MM.1S (cell line): ENCODE measurements at regions not wholly inside any gene's neighbourhood (a gene's known extent, or its start where the extent isn't known, plus 50 kb on each side); places are given as distances from the start of the nearest gene placed in this dataset.

Experiments used
- DNase-seq: peaks from one replicate; pipeline ENCODE4 v3.0.0-alpha.2; 2015
- H2AFZ ChIP-seq: fragments of 300-600 bp; sonication (generic); 2 replicates; pipeline ENCODE4 v1.6.0; 2016; ENCODE audit warnings: antibody characterized with exemption, low read length
- H3F3A ChIP-seq: fragments of 300-600 bp; sonication (generic); 2 replicates; pipeline ENCODE4 v1.6.1; 2016; ENCODE audit warnings: mild to moderate bottlenecking, antibody characterized with exemption, low read length, moderate library complexity, mixed read lengths; ENCODE audit not compliant: insufficient read depth
- H3K27ac ChIP-seq: fragments of 300-600 bp; sonication (generic); 2 replicates; pipeline ENCODE4 v1.5.1; 2016; ENCODE audit warnings: mild to moderate bottlenecking, low read length
- H3K27me3 ChIP-seq: fragments of 300-600 bp; sonication (generic); replicated peaks from 2 replicates; pipeline ENCODE4 v1.6.0; 2016; ENCODE audit warnings: low read length; ENCODE audit not compliant: insufficient read depth
- H3K36me3 ChIP-seq: fragments of 300-600 bp; sonication (generic); replicated peaks from 2 replicates; pipeline ENCODE4 v1.6.1; 2016; ENCODE audit warnings: mild to moderate bottlenecking, low read length, mixed read lengths; ENCODE audit not compliant: insufficient read depth
- H3K4me1 ChIP-seq: fragments of 300-600 bp; sonication (generic); 2 replicates; pipeline ENCODE4 v1.6.1; 2016; ENCODE audit warnings: low read length, mixed read lengths
- H3K4me2 ChIP-seq: fragments of 300-600 bp; sonication (generic); 2 replicates; pipeline ENCODE4 v1.6.0; 2016; ENCODE audit warnings: low read depth, low read length
- H3K4me3 ChIP-seq: fragments of 300-600 bp; sonication (generic); 2 replicates; pipeline ENCODE4 v1.5.1; 2016; ENCODE audit warnings: low read length, mixed read lengths
- H3K79me2 ChIP-seq: fragments of 300-600 bp; sonication (generic); 2 replicates; pipeline ENCODE4 v1.6.1; 2016; ENCODE audit warnings: mixed run types, low read length, mixed read lengths
- H3K9ac ChIP-seq: fragments of 300-600 bp; sonication (generic); 2 replicates; pipeline ENCODE4 v1.6.1; 2016; ENCODE audit warnings: low read length, mixed read lengths
- H3K9me2 ChIP-seq: fragments of 300-600 bp; sonication (generic); replicated peaks from 2 replicates; pipeline ENCODE4 v1.6.1; 2016; ENCODE audit warnings: mild to moderate bottlenecking, low read length, mixed read lengths; ENCODE audit not compliant: insufficient read depth
- H3K9me3 ChIP-seq: fragments of 300-600 bp; sonication (generic); replicated peaks from 2 replicates; pipeline ENCODE4 v1.6.1; 2016; ENCODE audit warnings: mild to moderate bottlenecking, low read length, mixed read lengths; ENCODE audit not compliant: insufficient read depth
- H4K20me1 ChIP-seq: fragments of 300-600 bp; sonication (generic); 2 replicates; pipeline ENCODE4 v1.6.1; 2016; ENCODE audit warnings: mild to moderate bottlenecking, low read length, moderate library complexity, mixed read lengths; ENCODE audit not compliant: insufficient read depth
- CTCF ChIP-seq: fragments of 300-600 bp; sonication (generic); IDR thresholded peaks from 2 replicates; pipeline ENCODE4 v1.5.1; 2016; ENCODE audit warnings: antibody characterized with exemption, low read length, mixed read lengths
- EZH2 ChIP-seq: fragments of 300-600 bp; sonication (generic); optimal IDR thresholded peaks from 2 replicates; pipeline ENCODE3; 2017; ENCODE audit warnings: low read depth, mild to moderate bottlenecking, antibody characterized with exemption, low read length, mixed read lengths
- EZH2phosphoT487 ChIP-seq: fragments of 300-600 bp; sonication (generic); IDR thresholded peaks from 2 replicates; pipeline ENCODE4 v1.6.1; 2018; ENCODE audit warnings: antibody characterized with exemption, low read length

- TF ChIP-seq CTCF (no peak), EZH2 (no peak), EZH2phosphoT487 (no peak)
- Histone ChIP-seq H3K79me2 (no peaks in the 10 kb centered on the region), H3K36me3 (no peaks in the 10 kb centered on the region), H3F3A (no peaks in the 10 kb centered on the region), H3K4me2 (no peak overlapping the region), H3K9ac (no peak overlapping the region), H3K9me3 (no peaks in the 10 kb centered on the region), H3K27me3 (no peaks in the 10 kb centered on the region), H4K20me1 (no peaks in the 10 kb centered on the region), H3K9me2 (no peaks in the 10 kb centered on the region), H3K27ac (no peak overlapping the region), H3K4me3 (no peak overlapping the region), H3K4me1 (no peaks in the 10 kb centered on the region), H2AFZ (no peak overlapping the region)
- DNase-seq = no peak
Observed at GRCh38 chr2:145040433-145040832, 520.5 kb upstream of the ZEB2 start.

GRCh38 chr2:145038041-145038525 is 518.2 kb upstream of the ZEB2 start:
- H3K9me3 ChIP-seq = no peaks in the 10 kb centered on the region
- DNase-seq = no peak
- no peaks in the 10 kb centered on the region for H3K27me3 ChIP-seq
- H3K9ac ChIP-seq = no peak overlapping the region
- no peaks in the 10 kb centered on the region for H3K9me2 ChIP-seq
- no peaks in the 10 kb centered on the region for H4K20me1 ChIP-seq
- no peaks in the 10 kb centered on the region for H3F3A ChIP-seq
- no peak overlapping the region for H2AFZ ChIP-seq
- TF ChIP-seq CTCF = no peak
- no peak for TF ChIP-seq EZH2
- no peak for TF ChIP-seq EZH2phosphoT487
- no peaks in the 10 kb centered on the region for H3K4me1 ChIP-seq
- no peak overlapping the region for H3K4me2 ChIP-seq
- H3K4me3 ChIP-seq = no peak overlapping the region
- H3K27ac ChIP-seq = no peak overlapping the region
- no peaks in the 10 kb centered on the region for H3K36me3 ChIP-seq
- H3K79me2 ChIP-seq = no peaks in the 10 kb centered on the region

GRCh38 chr2:145036421-145037011 is 516.6 kb upstream of the ZEB2 start:
- Histone ChIP-seq H3F3A (no peaks in the 10 kb centered on the region), H3K4me1 (no peaks in the 10 kb centered on the region), H3K4me2 (no peak overlapping the region), H3K9me3 (no peaks in the 10 kb centered on the region), H3K36me3 (no peaks in the 10 kb centered on the region), H4K20me1 (no peaks in the 10 kb centered on the region), H3K79me2 (no peaks in the 10 kb centered on the region), H3K27ac (no peak overlapping the region), H3K27me3 (no peaks in the 10 kb centered on the region), H2AFZ (no peak overlapping the region), H3K9me2 (no peaks in the 10 kb centered on the region), H3K4me3 (no peak overlapping the region), H3K9ac (no peak overlapping the region)
- no peak for DNase-seq
- TF ChIP-seq EZH2phosphoT487 (no peak), EZH2 (no peak), CTCF (no peak)
